Mesenchymal stem cell (in vitro differentiated cells and primary cell): ENCODE measurements at regions not wholly inside any gene's neighbourhood (a gene's known extent, or its start where the extent isn't known, plus 50 kb on each side); places are given as distances from the start of the nearest gene placed in this dataset.
"Not testable (repeated sequence)": the region's sequence is repeated elsewhere in the genome, so short reads cannot be mapped to it uniquely, and the experiment has no call there.

Experiments used
- DNase-seq: peaks from one replicate; pipeline ENCODE4 v3.0.0-alpha.2; 2013
- H2AFZ ChIP-seq: one replicate; pipeline ENCODE4 v1.6.1; 2013; ENCODE audit warnings: low read depth, mild to moderate bottlenecking, control low read depth, inconsistent platforms, low read length, moderate library complexity
- H2AK5ac ChIP-seq: 2 replicates; pipeline ENCODE4 v1.6.1; 2013; ENCODE audit warnings: low read length, moderate library complexity, mild to moderate bottlenecking, inconsistent platforms; ENCODE audit not compliant: severe bottlenecking
- H2BK120ac ChIP-seq: one replicate; pipeline ENCODE4 v1.6.1; 2013; ENCODE audit warnings: low read depth, mild to moderate bottlenecking, inconsistent platforms, low read length, moderate library complexity
- H2BK12ac ChIP-seq, 2 experiments: one replicate each; pipeline ENCODE4 v1.6.1; 2013; ENCODE audit warnings: inconsistent platforms in 2 of 2, low read length in 2 of 2, mild to moderate bottlenecking in 2 of 2, moderate library complexity in 2 of 2, control low read depth in 1 of 2
- H2BK15ac ChIP-seq: one replicate; pipeline ENCODE4 v1.6.1; 2013; ENCODE audit warnings: mild to moderate bottlenecking, low read depth, inconsistent platforms; ENCODE audit not compliant: poor library complexity, severe bottlenecking
- H2BK5ac ChIP-seq: 2 replicates; pipeline ENCODE4 v1.6.1; 2013; ENCODE audit warnings: low read depth, mild to moderate bottlenecking, low read length, control low read depth, inconsistent platforms; ENCODE audit not compliant: poor library complexity, severe bottlenecking
- H3K14ac ChIP-seq, 2 experiments: one replicate each; pipeline ENCODE4 v1.6.1; 2013; ENCODE audit warnings: inconsistent platforms in 2 of 2, low read length in 2 of 2, control low read depth in 1 of 2, mild to moderate bottlenecking in 1 of 2, moderate library complexity in 1 of 2
- H3K18ac ChIP-seq, 2 experiments: one replicate each; pipeline ENCODE4 v1.6.1; 2013; ENCODE audit warnings: inconsistent platforms in 2 of 2, low read length in 2 of 2, control low read depth in 1 of 2, low read depth in 1 of 2, mild to moderate bottlenecking in 1 of 2
- H3K23ac ChIP-seq, 2 experiments: one replicate each; pipeline ENCODE4 v1.6.1; 2013; ENCODE audit warnings: inconsistent platforms in 2 of 2, low read length in 2 of 2, mild to moderate bottlenecking in 2 of 2, moderate library complexity in 2 of 2, control low read depth in 1 of 2
- H3K27ac ChIP-seq: 2 replicates; pipeline ENCODE4 v1.5.1; 2013; ENCODE audit warnings: mild to moderate bottlenecking, moderate library complexity, low read length, control low read depth, inconsistent platforms; ENCODE audit not compliant: poor library complexity, severe bottlenecking
- H3K27me3 ChIP-seq, 2 experiments: 2 replicates each; pipeline versions ENCODE4 v1.6.1 to v1.7.0; 2013; ENCODE audit warnings: low read length in 2 of 2, mild to moderate bottlenecking in 2 of 2, moderate library complexity in 2 of 2, control low read depth in 1 of 2, inconsistent platforms in 1 of 2; ENCODE audit not compliant: control insufficient read depth in 1 of 2, insufficient read depth in 1 of 2
- H3K36me3 ChIP-seq, 2 experiments: 2 replicates each; pipeline versions ENCODE4 v1.6.1 to v1.7.0; 2013; ENCODE audit warnings: low read length in 2 of 2, control low read depth in 1 of 2, inconsistent platforms in 1 of 2, low read depth in 1 of 2, mild to moderate bottlenecking in 1 of 2; ENCODE audit not compliant: insufficient read depth in 2 of 2, control insufficient read depth in 1 of 2
- H3K4ac ChIP-seq, 2 experiments: one replicate each; pipeline ENCODE4 v1.6.1; 2013; ENCODE audit warnings: inconsistent platforms in 2 of 2, low read length in 2 of 2, mild to moderate bottlenecking in 2 of 2, moderate library complexity in 2 of 2, control low read depth in 1 of 2, low read depth in 1 of 2
- H3K4me1 ChIP-seq: 2 replicates; pipeline ENCODE4 v1.6.1; 2013; ENCODE audit warnings: low read depth, low read length, control low read depth; ENCODE audit not compliant: control insufficient read depth, insufficient read depth
- H3K4me2 ChIP-seq: 2 replicates; pipeline ENCODE4 v1.6.1; 2013; ENCODE audit warnings: low read length, mild to moderate bottlenecking, inconsistent platforms; ENCODE audit not compliant: poor library complexity, severe bottlenecking
- H3K4me3 ChIP-seq, 2 experiments: 2 replicates each; pipeline versions ENCODE4 v1.5.1 to v1.7.0; 2013; ENCODE audit warnings: low read length in 2 of 2, mild to moderate bottlenecking in 2 of 2, control low read depth in 1 of 2, low read depth in 1 of 2; ENCODE audit not compliant: insufficient read depth in 1 of 2
- H3K79me1 ChIP-seq: replicated peaks from 2 replicates; pipeline ENCODE4 v1.6.1; 2013; ENCODE audit warnings: mild to moderate bottlenecking, control low read depth, low read length, inconsistent platforms; ENCODE audit not compliant: poor library complexity, severe bottlenecking
- H3K9ac ChIP-seq: 2 replicates; pipeline ENCODE4 v1.7.0; 2013; ENCODE audit warnings: mild to moderate bottlenecking, low read length, moderate library complexity
- H3K9me3 ChIP-seq: 2 replicates; pipeline ENCODE4 v1.7.0; 2013; ENCODE audit warnings: mild to moderate bottlenecking, low read length; ENCODE audit not compliant: control insufficient read depth
- H4K8ac ChIP-seq: one replicate; pipeline ENCODE4 v1.6.1; 2013; ENCODE audit warnings: inconsistent platforms, mild to moderate bottlenecking, low read length, moderate library complexity
- H4K91ac ChIP-seq: one replicate; pipeline ENCODE4 v1.6.1; 2013; ENCODE audit warnings: mild to moderate bottlenecking, low read length, inconsistent platforms
- WGBS: methylation state at CpG from one replicate; pipeline ENCODE4 v1.1.7; 2013; ENCODE audit warnings: mixed read lengths; 5-methylcytosine and 5-hydroxymethylcytosine counted together

DNA sequence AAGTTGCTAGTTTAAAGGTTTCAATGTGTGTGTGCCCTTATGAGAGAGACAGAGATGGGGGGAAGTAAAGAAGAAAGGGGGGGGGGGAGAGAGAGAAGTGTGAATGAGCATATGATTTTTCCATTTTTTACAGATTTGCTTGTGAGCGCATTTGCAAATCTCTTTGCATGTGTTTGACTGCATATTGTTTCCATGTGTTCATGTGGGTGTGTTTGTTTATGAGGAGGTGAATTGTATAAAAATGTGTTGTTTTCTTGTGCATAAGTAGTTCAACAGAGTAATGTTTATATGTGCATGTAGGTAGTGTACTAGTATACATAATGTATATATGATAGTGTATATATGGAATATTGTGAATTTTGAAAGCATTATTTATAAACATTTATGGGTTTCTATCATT, 205.9 kb upstream of the SPAG17 start:
- Histone ChIP-seq H3K27me3 (no peaks in the 10 kb centered on the region), H3K36me3 (no peaks in the 10 kb centered on the region), H2BK15ac (no peak overlapping the region), H4K91ac (no peak overlapping the region), H3K4me1 (no peaks in the 10 kb centered on the region), H3K14ac (no peak overlapping the region), H4K8ac (no peak overlapping the region), H3K9me3 (no peaks in the 10 kb centered on the region), H2BK120ac (no peak overlapping the region), H2BK12ac (no peak overlapping the region), H2AFZ (no peak overlapping the region), H3K27ac (no peak overlapping the region), H3K4ac (no peak overlapping the region), H2BK5ac (no peak overlapping the region), H3K4me3 (no peak overlapping the region), H3K4me2 (no peak overlapping the region), H3K18ac (no peak overlapping the region), H2AK5ac (no peak overlapping the region), H3K9ac (no peak overlapping the region), H3K23ac (no peak overlapping the region), H3K79me1 (no peaks in the 10 kb centered on the region)
- 93% methylated on average over 1 of the region's 1 CpG for WGBS
- DNase-seq: no peak

DNA sequence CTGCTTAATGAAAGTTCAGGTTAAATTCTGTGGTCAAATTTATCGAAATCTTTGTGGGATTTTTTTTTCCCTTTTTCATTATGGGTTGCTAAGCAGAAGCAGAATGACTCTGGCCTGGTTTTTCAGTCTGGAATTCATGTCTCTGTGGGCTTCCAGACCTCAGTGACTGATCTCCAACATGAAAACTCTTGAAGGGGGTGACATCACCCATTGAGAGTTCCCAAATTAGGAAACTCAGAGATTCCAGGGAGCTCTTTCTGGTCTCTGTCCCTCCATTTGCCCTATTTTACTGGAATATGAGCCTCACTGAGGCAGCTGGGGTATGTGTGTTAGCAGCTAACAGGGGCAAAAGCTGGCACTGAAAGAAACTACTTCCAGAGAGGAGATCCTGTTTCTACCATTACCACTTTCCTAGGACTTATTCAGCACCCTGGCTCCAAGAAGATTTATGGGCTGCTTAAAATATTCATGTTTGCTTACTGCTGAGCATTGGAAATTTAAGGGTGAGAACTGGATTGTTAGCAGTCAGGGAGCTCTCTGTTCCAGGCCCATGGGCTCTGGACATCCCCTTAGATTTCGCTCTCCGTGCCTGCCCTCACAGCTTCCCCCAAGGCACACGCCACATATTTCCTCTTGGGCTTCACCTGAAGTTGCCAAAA, 203.4 kb upstream of the SPAG17 start:
- H3K9me3 ChIP-seq: no peaks in the 10 kb centered on the region
- H2BK5ac ChIP-seq: no peak overlapping the region
- H2BK120ac ChIP-seq: no peak overlapping the region
- H3K4me2 ChIP-seq: no peak overlapping the region
- H2BK12ac ChIP-seq: no peak overlapping the region
- no peak overlapping the region for H3K27ac ChIP-seq
- H3K4me1 ChIP-seq: no peaks in the 10 kb centered on the region
- no peak overlapping the region for H3K9ac ChIP-seq
- H2AFZ ChIP-seq: no peak overlapping the region
- H4K91ac ChIP-seq: no peak overlapping the region
- H3K23ac ChIP-seq: no peak overlapping the region
- H2AK5ac ChIP-seq: no peak overlapping the region
- no peaks in the 10 kb centered on the region for H3K36me3 ChIP-seq
- H3K18ac ChIP-seq: no peak overlapping the region
- no peaks in the 10 kb centered on the region for H3K79me1 ChIP-seq
- H3K14ac ChIP-seq: no peak overlapping the region
- 80% methylated on average over 4 of the region's 4 CpGs for WGBS
- DNase-seq: no peak
- no peak overlapping the region for H3K4me3 ChIP-seq
- H4K8ac ChIP-seq: no peak overlapping the region
- H3K4ac ChIP-seq: no peak overlapping the region
- no peaks in the 10 kb centered on the region for H3K27me3 ChIP-seq
- H2BK15ac ChIP-seq: no peak overlapping the region

DNA sequence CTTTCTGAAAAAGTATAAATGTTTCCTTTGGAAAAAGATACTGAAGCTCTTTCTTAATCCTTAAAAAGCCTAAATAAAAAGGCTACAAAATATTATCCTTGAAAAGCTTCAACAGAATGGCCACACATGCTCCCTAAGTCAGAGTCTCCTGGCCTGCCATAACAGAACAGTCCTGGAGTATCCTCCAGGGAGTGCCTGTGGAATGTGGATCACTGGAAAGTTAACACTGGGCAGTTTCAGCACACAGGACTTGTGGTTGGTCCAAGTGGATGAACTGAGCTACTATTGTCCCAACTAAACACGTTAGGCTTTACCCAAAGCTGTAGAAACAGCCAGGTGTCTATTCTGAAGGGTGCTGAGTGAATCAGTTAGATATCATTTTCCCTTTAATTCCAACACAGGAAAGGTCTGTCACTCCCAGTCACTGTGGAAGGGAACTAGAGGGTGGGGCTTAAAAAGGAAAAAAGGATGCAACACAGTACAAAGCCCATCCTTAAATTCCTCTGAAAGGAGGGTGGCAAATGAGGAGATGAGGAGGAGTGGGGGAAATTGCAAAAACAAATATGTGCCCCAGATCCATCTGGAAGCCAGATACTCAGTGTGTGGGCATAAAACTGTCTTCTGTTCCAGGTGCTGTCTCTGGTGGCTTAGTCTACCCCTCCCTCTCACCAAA, 196.3 kb upstream of the SPAG17 start:
- Histone ChIP-seq H3K4me3 (no peak overlapping the region), H4K91ac (no peak overlapping the region), H3K4me1 (no peaks in the 10 kb centered on the region), H2BK12ac (no peak overlapping the region), H3K18ac (no peak overlapping the region), H2AK5ac (no peak overlapping the region), H3K27ac (no peak overlapping the region), H2BK5ac (no peak overlapping the region), H2BK15ac (no peak overlapping the region), H3K79me1 (no peaks in the 10 kb centered on the region), H3K36me3 (no peaks in the 10 kb centered on the region), H3K27me3 (no peaks in the 10 kb centered on the region), H3K4ac (no peak overlapping the region), H4K8ac (no peak overlapping the region), H3K23ac (no peak overlapping the region), H3K14ac (no peak overlapping the region), H3K9me3 (no peaks in the 10 kb centered on the region), H2AFZ (no peak overlapping the region), H3K4me2 (no peak overlapping the region), H3K9ac (no peak overlapping the region), H2BK120ac (no peak overlapping the region)
- WGBS: no CpG with 5 or more reads among the region's 1 CpG
- no peak for DNase-seq

DNA sequence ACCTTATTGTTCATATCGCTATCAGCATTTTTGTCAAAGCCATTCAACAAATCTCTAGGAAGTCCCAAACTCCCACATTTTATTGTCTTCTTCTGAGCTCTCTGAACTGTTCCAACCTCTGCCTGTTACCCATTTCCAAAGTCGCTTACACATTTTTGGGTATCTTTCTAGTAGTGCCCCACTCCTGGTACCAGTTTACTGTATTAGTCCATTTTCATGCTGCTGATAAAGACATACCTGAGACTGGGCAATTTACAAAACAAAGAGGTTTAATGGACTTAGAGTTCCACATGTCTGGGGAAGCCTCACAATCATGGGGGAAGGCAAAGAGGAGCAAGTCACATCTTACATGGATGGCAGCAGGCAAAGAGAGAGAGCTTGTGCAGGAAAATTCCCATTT, 192.2 kb upstream of the SPAG17 start:
- H2BK5ac ChIP-seq, H3K4me1 ChIP-seq, H3K79me1 ChIP-seq, DNase-seq, H2BK15ac ChIP-seq, H3K23ac ChIP-seq, H3K4me2 ChIP-seq, H4K8ac ChIP-seq, H4K91ac ChIP-seq, H2AFZ ChIP-seq, H2BK120ac ChIP-seq, H3K27me3 ChIP-seq, H3K14ac ChIP-seq, H3K9ac ChIP-seq, H3K27ac ChIP-seq, H2AK5ac ChIP-seq, H3K18ac ChIP-seq, H2BK12ac ChIP-seq, H3K4ac ChIP-seq, H3K4me3 ChIP-seq, H3K36me3 ChIP-seq: not testable (repeated sequence)
- WGBS: 84% methylated on average over 2 of the region's 2 CpGs
- H3K9me3 ChIP-seq: peaks cover 22% of the 10 kb centered on the region
